SK-N-SH treated with all-trans-retinoic acid at 6 μM for 48 hours (cell line): ENCODE measurements at regions not wholly inside any gene's neighbourhood (a gene's known extent, or its start where the extent isn't known, plus 50 kb on each side); places are given as distances from the start of the nearest gene placed in this dataset.

Experiments used
- ATAC-seq: fragments of 200-7000 bp; cut with Tn5 transposase; 3 replicates; pipeline ENCODE4 v1.9.1; 2020; ENCODE audit warnings: mild to moderate bottlenecking, moderate library complexity
- CSDC2 ChIP-seq: fragments of 250-450 bp; sonication (Bioruptor Pico); IDR thresholded peaks from 2 replicates; pipeline ENCODE4 v1.5.0; 2020; ENCODE audit warnings: mild to moderate bottlenecking, moderate library complexity
- GLIS3 ChIP-seq: fragments of 250-450 bp; sonication (Bioruptor Pico); IDR thresholded peaks from 2 replicates; pipeline ENCODE4 v1.5.0; 2020; ENCODE audit warnings: mild to moderate bottlenecking, moderate library complexity
- ISL1 ChIP-seq: fragments of 250-450 bp; sonication (Bioruptor Pico); IDR thresholded peaks from 2 replicates; pipeline ENCODE4 v2.1.2; 2022; ENCODE audit warnings: mild to moderate bottlenecking, moderate library complexity
- OSR1 ChIP-seq: fragments of 250-450 bp; sonication (Bioruptor Pico); IDR thresholded peaks from 2 replicates; pipeline ENCODE4 v1.8.0; 2022; ENCODE audit warnings: moderate library complexity, mild to moderate bottlenecking, inconsistent platforms
- PATZ1 ChIP-seq: fragments of 250-450 bp; sonication (Bioruptor Pico); IDR thresholded peaks from 2 replicates; pipeline ENCODE4 v1.8.0; 2020; ENCODE audit warnings: mild to moderate bottlenecking, moderate library complexity, borderline replicate concordance
- POU6F1 ChIP-seq: fragments of 250-450 bp; sonication (Bioruptor Pico); IDR thresholded peaks from 2 replicates; pipeline ENCODE4 v1.8.0; 2021; ENCODE audit warnings: low read depth, mild to moderate bottlenecking, moderate library complexity, borderline replicate concordance
- RARB ChIP-seq: fragments of 250-450 bp; sonication (Bioruptor Pico); IDR thresholded peaks from 2 replicates; pipeline ENCODE4 v1.8.0; 2021; ENCODE audit warnings: mild to moderate bottlenecking, moderate library complexity
- SNAI2 ChIP-seq: fragments of 250-450 bp; sonication (Bioruptor Pico); IDR thresholded peaks from 2 replicates; pipeline ENCODE4 v1.5.0; 2020; ENCODE audit warnings: mild to moderate bottlenecking, moderate library complexity
- TSHZ2 ChIP-seq: fragments of 250-450 bp; sonication (Bioruptor Pico); IDR thresholded peaks from 2 replicates; pipeline ENCODE4 v1.5.0; 2020; ENCODE audit warnings: mild to moderate bottlenecking, moderate library complexity
- ZFP3 ChIP-seq: fragments of 250-450 bp; sonication (Bioruptor Pico); IDR thresholded peaks from 2 replicates; pipeline ENCODE4 v1.5.0; 2020; ENCODE audit warnings: mild to moderate bottlenecking, moderate library complexity
- ZFP30 ChIP-seq: fragments of 450-650 bp; formaldehyde crosslinking; IDR thresholded peaks from 2 replicates; pipeline ENCODE4 v1.5.0; 2022; ENCODE audit warnings: mild to moderate bottlenecking, moderate library complexity
- ZNF565 ChIP-seq: fragments of 450-650 bp; formaldehyde crosslinking; conservative IDR thresholded peaks from 2 replicates; pipeline ENCODE4 v1.5.0; 2020; ENCODE audit warnings: low read depth, mild to moderate bottlenecking, moderate library complexity
- ZNF70 ChIP-seq: fragments of 450-650 bp; formaldehyde crosslinking; IDR thresholded peaks from 2 replicates; pipeline ENCODE4 v1.5.0; 2020; ENCODE audit warnings: mild to moderate bottlenecking, moderate library complexity
- ZNF8 ChIP-seq: fragments of 450-650 bp; formaldehyde crosslinking; IDR thresholded peaks from 2 replicates; pipeline ENCODE4 v1.5.0; 2020; ENCODE audit warnings: mild to moderate bottlenecking, moderate library complexity

GRCh38 chr13:90188351-90188636 is 1159.2 kb upstream of the MIR17HG start (continued):
- TF ChIP-seq GLIS3 (CRISPR knock-in tag) (no peak), PATZ1 (CRISPR knock-in tag) (no peak), RARB (CRISPR knock-in tag) (no peak), ISL1 (CRISPR knock-in tag) (no peak), ZNF565 (no peak)

GRCh38 chr13:90197722-90198121 is 1149.8 kb upstream of the MIR17HG start:
- no peak for ATAC-seq
- TF ChIP-seq ISL1 (CRISPR knock-in tag) (no peak), ZFP3 (CRISPR knock-in tag) (no peak)

GRCh38 chr13:90201202-90201601 is 1146.3 kb upstream of the MIR17HG start:
- no peak for ATAC-seq
- TF ChIP-seq TSHZ2 (CRISPR knock-in tag), result no peak
- TF ChIP-seq RARB (CRISPR knock-in tag), result no peak
- TF ChIP-seq POU6F1 (CRISPR knock-in tag), result no peak
- no peak for TF ChIP-seq GLIS3 (CRISPR knock-in tag)
- TF ChIP-seq ZFP30 (CRISPR knock-in tag), result no peak

- 0 out of 2 replicates have a peak, but pooled peaks have one; percentile 34 for TF ChIP-seq TSHZ2 (CRISPR knock-in tag)
- TF ChIP-seq RARB (CRISPR knock-in tag), result no peak
- no peak for TF ChIP-seq SNAI2 (CRISPR knock-in tag)
- no peak for TF ChIP-seq POU6F1 (CRISPR knock-in tag)
- peak; percentile 77 for TF ChIP-seq ISL1 (CRISPR knock-in tag)
- no peak for TF ChIP-seq ZNF70
- TF ChIP-seq ZNF8 (CRISPR knock-in tag), result no peak
- TF ChIP-seq ZFP3 (CRISPR knock-in tag), result no peak
- no peak for ATAC-seq
Measured at GRCh38 chr13:90201676-90202460, 1145.6 kb upstream of the MIR17HG start.

- no peak for ATAC-seq
- no peak for TF ChIP-seq GLIS3 (CRISPR knock-in tag)
- no peak for TF ChIP-seq OSR1
- no peak for TF ChIP-seq CSDC2
- no peak for TF ChIP-seq POU6F1 (CRISPR knock-in tag)
- TF ChIP-seq ZNF70, result no peak
- no peak for TF ChIP-seq ZNF565
- TF ChIP-seq ZFP3 (CRISPR knock-in tag), result no peak
- no peak for TF ChIP-seq TSHZ2 (CRISPR knock-in tag)
Measured at GRCh38 chr13:90205081-90205480, 1142.4 kb upstream of the MIR17HG start.
